Esophagus muscularis mucosa (tissue), 4 donors: ENCODE measurements at regions not wholly inside any gene's neighbourhood (a gene's known extent, or its start where the extent isn't known, plus 50 kb on each side); places are given as distances from the start of the nearest gene placed in this dataset.

ENCODE experiments used
- DNase-seq: peaks from one replicate; pipeline ENCODE4 v3.0.0-alpha.2; 2017; ENCODE audit errors: extremely low spot score
- H3K27ac ChIP-seq, 4 donors: fragments of 200-600 bp; sonication (generic); replicated peaks in 1 of 4; 1 replicate in 3 of 4; 2 replicates in 1 of 4; pipeline ENCODE4 v1.5.1; 2016 to 2019; ENCODE audit warnings: mild to moderate bottlenecking in 1 of 4
- H3K27me3 ChIP-seq, 4 donors: fragments of 200-600 bp; sonication (generic); one replicate each; pipeline versions ENCODE4 v1.5.1 to v1.6.0; 2016 to 2019
- H3K36me3 ChIP-seq, 4 donors: fragments of 200-600 bp; sonication (generic); one replicate each; pipeline ENCODE4 v1.5.1; 2016 to 2019
- H3K4me1 ChIP-seq, 4 donors: fragments of 200-600 bp; sonication (generic); one replicate each; pipeline ENCODE4 v1.5.1; 2016 to 2019
- H3K4me3 ChIP-seq, 4 donors: fragments of 200-600 bp; sonication (generic); 1 replicate in 2 of 4; 2 replicates in 2 of 4; pipeline ENCODE4 v1.5.1; 2016 to 2019; ENCODE audit warnings: mild to moderate bottlenecking in 4 of 4, moderate library complexity in 1 of 4
- H3K9me3 ChIP-seq, 4 donors: fragments of 200-600 bp; sonication (generic); 1 replicate in 3 of 4; 2 replicates in 1 of 4; pipeline ENCODE4 v1.5.1; 2016 to 2019
- CTCF ChIP-seq, 3 experiments: fragments of 200-600 bp in 2 of 3; fragments of 450-650 bp in 1 of 3; sonication (generic) in 2 of 3; IDR thresholded peaks; one replicate each; pipeline ENCODE4 v1.5.1; 2017 to 2019; ENCODE audit warnings: antibody characterized with exemption in 3 of 3, mild to moderate bottlenecking in 2 of 3, moderate library complexity in 1 of 3
- EP300 ChIP-seq: sonication (generic); formaldehyde crosslinking; IDR thresholded peaks from one replicate; pipeline ENCODE4 v1.6.1; 2017; ENCODE audit warnings: antibody characterized with exemption
- POLR2A ChIP-seq: fragments of 450-650 bp; IDR thresholded peaks from one replicate; pipeline ENCODE4 v1.6.1; 2017; ENCODE audit warnings: antibody characterized with exemption, moderate library complexity, mild to moderate bottlenecking, low read depth
- POLR2AphosphoS5 ChIP-seq, 2 donors: sonication (generic); formaldehyde crosslinking; IDR thresholded peaks; one replicate each; pipeline ENCODE4 v1.6.1; 2017; ENCODE audit warnings: antibody characterized with exemption in 2 of 2
- WGBS: methylation state at CpG from one replicate; pipeline ENCODE4 v1.1.5; 2018; 5-methylcytosine and 5-hydroxymethylcytosine counted together
- intact Hi-C: fragments of 100-400 bp; cut with DNase I; formaldehyde crosslinking; loops from one replicate; pipeline ENCODE4 v1.15.1; 2023

GRCh38 chr1:108067884-108068540 is 103.0 kb upstream of the VAV3 start:
- H3K4me3 ChIP-seq = no peak overlapping the region
- 61% methylated on average over 2 of the region's 2 CpGs for WGBS
- H3K36me3 ChIP-seq = no peaks in the 10 kb centered on the region
- H3K4me1 ChIP-seq = peaks cover 0 to 10% (median 4%) of the 10 kb centered on the region in 4 donors
- no peak overlapping the region for H3K27ac ChIP-seq
- no peaks in the 10 kb centered on the region for H3K27me3 ChIP-seq
- DNase-seq = no peak
- intact Hi-C loops = no loop called here
- TF ChIP-seq POLR2AphosphoS5 (IDR thresholded peaks at IDR 0.05) (no peak), CTCF (IDR thresholded peaks at IDR 0.05) (no peak), POLR2A (no peak), EP300 (no peak)
- H3K9me3 ChIP-seq = no peaks in the 10 kb centered on the region

- no peak for DNase-seq
- Histone ChIP-seq H3K36me3 (no peaks in the 10 kb centered on the region), H3K9me3 (peaks cover 0 to 10% (median 4%) of the 10 kb centered on the region in 4 donors), H3K27me3 (no peaks in the 10 kb centered on the region), H3K4me1 (peaks cover 0 to 10% (median 4%) of the 10 kb centered on the region in 4 donors), H3K27ac (no peak overlapping the region), H3K4me3 (no peak overlapping the region)
- WGBS = 97% methylated on average over 1 of the region's 1 CpG
- no peak for TF ChIP-seq POLR2AphosphoS5 (IDR thresholded peaks at IDR 0.05)
- no peak for TF ChIP-seq CTCF (IDR thresholded peaks at IDR 0.05)
- no peak for TF ChIP-seq EP300
- no peak for TF ChIP-seq POLR2A
- intact Hi-C loops = no loop called here
Measured at GRCh38 chr1:108066808-108067207, 101.8 kb upstream of the VAV3 start.

- Histone ChIP-seq H3K36me3 (no peaks in the 10 kb centered on the region), H3K9me3 (peaks cover 0 to 12% (median 5%) of the 10 kb centered on the region in 4 donors), H3K4me1 (no peaks in the 10 kb centered on the region), H3K4me3 (no peak overlapping the region), H3K27me3 (no peaks in the 10 kb centered on the region), H3K27ac (no peak overlapping the region)
- no peak for DNase-seq
- intact Hi-C loops = no loop called here
- TF ChIP-seq EP300 (no peak), CTCF (IDR thresholded peaks at IDR 0.05) (no peak), POLR2AphosphoS5 (IDR thresholded peaks at IDR 0.05) (no peak), POLR2A (no peak)
- 97% methylated on average over 1 of the region's 1 CpG for WGBS
Measured at GRCh38 chr1:108064255-108064654, 99.3 kb upstream of the VAV3 start.

GRCh38 chr1:108063703-108064102 is 98.7 kb upstream of the VAV3 start:
- Histone ChIP-seq H3K36me3 (no peaks in the 10 kb centered on the region), H3K27ac (no peak overlapping the region), H3K4me1 (no peaks in the 10 kb centered on the region), H3K4me3 (no peak overlapping the region), H3K27me3 (no peaks in the 10 kb centered on the region), H3K9me3 (peaks cover 0 to 12% (median 5%) of the 10 kb centered on the region in 4 donors)
- 77% methylated on average over 1 of the region's 1 CpG for WGBS
- TF ChIP-seq CTCF (IDR thresholded peaks at IDR 0.05) (no peak), EP300 (no peak), POLR2A (no peak), POLR2AphosphoS5 (IDR thresholded peaks at IDR 0.05) (no peak)
- no peak for DNase-seq
- intact Hi-C loops = no loop called here

- Histone ChIP-seq H3K4me1 (no peaks in the 10 kb centered on the region), H3K27me3 (no peaks in the 10 kb centered on the region), H3K36me3 (no peaks in the 10 kb centered on the region), H3K9me3 (peaks cover 0 to 12% (median 5%) of the 10 kb centered on the region in 4 donors), H3K27ac (no peak overlapping the region), H3K4me3 (no peak overlapping the region)
- no peak for TF ChIP-seq EP300
- TF ChIP-seq CTCF (IDR thresholded peaks at IDR 0.05) = no peak
- no peak for TF ChIP-seq POLR2A
- no peak for TF ChIP-seq POLR2AphosphoS5 (IDR thresholded peaks at IDR 0.05)
- WGBS = 34% methylated on average over 2 of the region's 2 CpGs
- no peak for DNase-seq
- intact Hi-C loops = no loop called here
Measured at GRCh38 chr1:108059945-108060344, 95.0 kb upstream of the VAV3 start.
